Glomerular visceral epithelial cell (primary cell): ENCODE measurements at regions not wholly inside any gene's neighbourhood (a gene's known extent, or its start where the extent isn't known, plus 50 kb on each side); places are given as distances from the start of the nearest gene placed in this dataset.

Experiments
- DNase-seq: peaks from one replicate; pipeline ENCODE4 v3.0.0-alpha.2; 2016; ENCODE audit errors: extremely low spot score

DNA sequence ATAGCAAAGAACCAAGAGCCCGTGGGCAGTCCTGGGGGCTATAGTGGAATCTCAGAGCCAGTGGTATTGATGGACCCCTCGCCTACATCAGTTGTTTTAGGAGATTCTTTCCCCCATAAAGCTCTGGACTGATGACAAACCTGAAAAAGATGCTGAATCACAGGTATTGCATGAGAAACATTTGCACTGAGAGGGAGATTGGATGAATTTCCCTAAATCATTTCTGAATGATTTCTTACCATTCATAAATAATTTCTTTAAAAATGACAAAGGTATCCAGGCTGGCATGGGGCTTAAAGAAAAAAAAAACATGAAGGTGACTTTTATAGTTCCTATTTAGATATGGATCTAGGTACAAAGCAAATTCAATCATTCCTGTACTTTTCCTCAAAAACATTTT lies 54.0 kb upstream of the SLIT3 start:
- DNase-seq = no peak

DNA sequence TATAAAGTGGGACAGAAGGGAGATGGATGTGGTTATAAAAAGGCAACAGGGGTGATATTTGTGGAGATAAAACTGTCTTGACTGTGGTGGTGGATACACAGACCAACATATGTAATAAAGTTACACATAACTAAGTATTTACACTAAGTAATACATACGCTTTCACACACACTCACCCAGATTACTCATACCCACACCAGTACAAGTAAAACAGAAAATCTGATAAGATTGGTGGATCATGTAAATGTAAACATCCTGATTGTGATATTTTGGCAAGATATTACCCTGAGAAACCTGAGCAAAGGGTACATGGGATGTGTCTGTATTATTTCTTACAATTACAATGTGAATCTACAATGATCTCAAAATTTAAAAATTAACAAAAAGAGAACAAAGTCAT lies 53.3 kb upstream of the SLIT3 start:
- DNase-seq = no peak

DNA sequence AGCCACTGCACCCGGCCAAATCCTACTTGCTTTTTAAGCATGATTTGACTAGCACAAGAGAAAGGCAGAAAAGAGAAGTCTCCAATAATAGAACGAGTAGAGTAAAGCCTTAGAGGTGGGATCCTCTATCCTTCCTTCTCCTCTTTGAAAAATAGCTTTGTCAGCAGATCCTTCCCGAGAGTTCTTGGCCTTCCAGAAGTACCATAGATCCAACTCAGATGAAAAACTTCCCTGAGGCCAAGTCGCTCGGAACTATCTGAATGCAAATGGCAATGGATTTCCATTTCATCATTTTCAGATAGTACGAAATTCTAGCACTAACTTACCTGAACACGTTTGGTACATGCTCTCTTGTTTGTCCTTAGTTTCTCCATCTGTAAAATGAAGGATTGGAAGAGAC lies 52.0 kb upstream of the SLIT3 start:
- no peak for DNase-seq

GRCh38 chr5:169351721-169352120 lies 50.8 kb upstream of the SLIT3 start:
- DNase-seq = no peak

DNA sequence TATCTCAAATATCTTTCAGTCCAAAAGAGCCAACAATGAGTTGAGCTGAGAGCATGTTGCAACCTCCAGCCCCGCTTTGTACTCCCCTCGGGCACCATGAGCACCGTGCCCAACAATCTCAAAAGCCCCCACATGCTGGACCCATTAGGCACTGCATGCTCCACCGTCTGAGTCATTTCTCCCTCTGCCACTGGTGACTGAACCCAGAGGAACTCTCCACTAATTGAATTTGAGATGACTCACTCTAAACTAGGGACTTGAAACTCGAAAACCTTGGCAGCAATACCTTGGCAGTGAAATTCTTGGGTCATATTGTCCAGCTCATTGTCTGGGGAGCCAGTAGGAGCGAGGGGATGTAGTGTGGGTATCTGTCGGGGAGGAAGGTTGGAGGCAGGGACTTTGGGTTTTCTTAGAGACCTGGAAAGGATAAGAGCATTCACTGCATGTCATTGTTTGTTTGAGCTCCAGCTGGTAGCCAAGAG lies 49.9 kb upstream of the SLIT3 start:
- peak; percentile 98 for DNase-seq
